ENCODE measurements at regions not wholly inside any gene's neighbourhood (a gene's known extent, or its start where the extent isn't known, plus 50 kb on each side); places are given as distances from the start of the nearest gene placed in this dataset.

- DNase-seq = no peak
Observed at GRCh38 chr4:104811727-104812126, 317.0 kb upstream of the CXXC4 start.

GRCh38 chr4:104815665-104816064 lies 321.0 kb upstream of the CXXC4 start:
- DNase-seq = no peak

DNA sequence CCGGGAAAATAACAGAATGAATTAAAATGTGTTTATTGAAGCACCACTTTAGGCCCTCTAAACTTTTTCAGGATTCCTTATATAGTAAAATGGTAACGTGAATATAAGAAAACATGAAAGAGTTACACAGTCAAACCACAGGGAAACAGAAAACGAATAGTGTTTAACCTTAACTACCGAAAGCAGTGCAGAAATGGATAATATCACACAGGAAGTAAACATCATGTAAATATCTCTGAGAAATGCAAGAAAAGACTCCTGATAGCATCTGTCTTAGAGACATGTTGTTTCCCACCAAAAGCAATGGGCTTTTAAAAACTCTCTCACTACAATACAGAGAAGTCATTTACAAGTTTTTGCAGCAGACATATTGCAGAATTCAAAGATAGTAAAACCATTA lies 323.9 kb upstream of the CXXC4 start:
- DNase-seq = no peak

DNA sequence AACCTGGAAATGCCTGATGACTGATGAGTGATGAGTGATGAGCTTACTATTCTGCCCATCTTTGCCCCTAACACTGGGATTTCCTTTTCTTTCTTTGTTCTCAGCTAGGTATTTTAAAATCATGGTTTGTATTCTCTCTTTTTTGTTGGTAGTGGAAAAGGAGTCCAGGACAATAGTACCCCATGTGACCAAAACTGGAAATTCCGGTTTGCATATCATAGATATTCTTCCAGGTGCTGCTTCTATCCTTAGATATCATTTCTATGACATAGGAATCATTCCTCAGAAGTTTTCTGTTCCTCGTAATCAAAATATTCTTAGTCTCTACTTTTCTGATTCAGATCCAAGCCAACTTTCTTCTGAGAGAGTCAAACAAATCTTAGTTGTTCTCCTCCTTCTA lies 320.5 kb upstream of the TET2 start:
- no peak for DNase-seq

DNA sequence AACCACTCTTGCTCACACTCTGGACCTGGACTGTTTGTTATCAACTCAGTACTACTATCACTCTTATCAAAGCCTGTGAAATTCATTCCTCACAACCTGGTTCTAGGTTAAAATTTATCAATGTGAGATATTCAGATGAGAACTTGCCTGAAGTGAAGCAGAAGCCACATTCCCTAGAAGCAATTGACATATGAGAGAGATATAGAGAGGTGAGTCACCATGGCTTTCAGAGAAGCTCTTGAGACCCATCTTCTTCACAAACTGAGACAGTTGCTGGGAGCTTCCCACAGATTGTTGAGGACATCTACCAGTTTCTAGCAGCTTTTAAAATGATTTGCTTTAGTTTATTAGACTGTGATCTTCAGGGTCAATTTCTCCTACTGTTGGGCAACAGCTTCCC lies 316.9 kb upstream of the TET2 start:
- DNase-seq = no peak

GRCh38 chr4:104848597-104849225 lies 298.0 kb upstream of the TET2 start:
- DNase-seq = no peak

DNA sequence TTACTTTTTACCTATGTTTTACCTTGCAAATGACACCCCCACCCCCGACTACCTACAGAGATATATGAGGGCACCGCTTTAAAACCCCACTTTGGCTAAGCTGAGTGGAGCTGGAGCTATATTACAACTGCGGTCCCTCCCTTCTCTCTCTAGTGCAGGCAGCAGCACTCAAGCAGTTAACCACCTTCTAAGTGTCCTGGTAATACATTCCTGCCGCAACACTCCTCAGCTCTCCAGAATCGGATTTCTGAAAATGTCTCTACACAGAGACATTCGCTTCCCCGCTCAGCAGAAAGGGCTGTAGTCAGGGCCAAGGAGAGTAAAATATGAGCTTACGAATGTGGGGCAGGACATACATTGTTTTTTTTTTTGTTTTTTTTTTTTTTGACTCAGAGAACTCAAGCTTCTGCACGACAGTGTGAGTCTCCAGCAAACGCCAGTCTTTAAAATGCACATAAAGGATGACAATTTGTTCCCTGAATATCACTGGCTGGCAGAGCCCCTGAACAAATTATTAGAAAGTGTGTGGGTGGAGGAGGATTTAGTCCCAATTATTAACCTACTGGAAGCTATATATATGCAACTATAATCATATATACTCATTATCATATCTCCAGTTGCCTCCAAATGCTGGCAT lies 287.0 kb upstream of the TET2 start:
- DNase-seq = no peak

GRCh38 chr4:104860238-104861123 lies 286.2 kb upstream of the TET2 start:
- DNase-seq = peak; percentile 44 to 66

DNA sequence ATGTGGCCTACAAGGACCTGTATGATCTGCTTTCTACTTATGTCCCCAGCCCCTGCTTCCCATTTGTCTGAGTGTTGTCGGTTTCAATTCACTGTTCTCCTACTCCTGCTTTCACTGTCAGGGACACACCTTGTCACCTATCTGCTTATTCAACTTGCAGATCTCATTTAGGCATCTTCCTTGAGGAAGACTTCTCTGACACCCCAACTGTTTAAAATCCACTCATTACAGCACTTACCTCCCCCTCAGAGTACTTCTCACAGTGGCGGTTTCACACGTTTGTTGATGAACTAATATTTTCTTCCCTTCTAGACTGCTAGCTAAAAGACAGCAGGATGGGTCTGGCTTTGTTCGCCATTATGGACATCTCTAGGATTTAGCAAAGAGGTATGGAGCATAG lies 279.9 kb upstream of the TET2 start:
- no peak for DNase-seq

- no peak for DNase-seq
Observed at GRCh38 chr4:104868533-104868932, 278.1 kb upstream of the TET2 start.

DNA sequence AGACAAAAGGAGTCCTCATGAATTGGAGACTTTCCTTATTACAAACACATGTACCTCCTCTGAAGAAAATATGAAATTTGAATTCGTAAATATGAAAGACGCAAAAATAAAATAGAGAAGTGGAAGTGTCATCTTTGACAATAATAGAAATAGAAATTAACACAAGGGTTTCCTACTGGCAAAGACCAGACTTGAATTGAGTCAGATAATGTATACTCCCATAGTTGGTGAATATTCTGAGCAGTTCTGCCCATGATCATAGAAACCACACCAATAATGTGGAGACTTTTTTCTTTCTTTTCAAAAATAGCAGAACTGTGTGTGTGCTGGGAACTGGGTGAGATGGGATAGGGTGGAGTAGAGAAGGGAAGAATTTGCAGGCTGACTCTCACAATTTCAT lies 277.7 kb upstream of the TET2 start:
- no peak for DNase-seq

- DNase-seq = no peak
Observed at GRCh38 chr4:104869831-104870230, 276.8 kb upstream of the TET2 start.

DNA sequence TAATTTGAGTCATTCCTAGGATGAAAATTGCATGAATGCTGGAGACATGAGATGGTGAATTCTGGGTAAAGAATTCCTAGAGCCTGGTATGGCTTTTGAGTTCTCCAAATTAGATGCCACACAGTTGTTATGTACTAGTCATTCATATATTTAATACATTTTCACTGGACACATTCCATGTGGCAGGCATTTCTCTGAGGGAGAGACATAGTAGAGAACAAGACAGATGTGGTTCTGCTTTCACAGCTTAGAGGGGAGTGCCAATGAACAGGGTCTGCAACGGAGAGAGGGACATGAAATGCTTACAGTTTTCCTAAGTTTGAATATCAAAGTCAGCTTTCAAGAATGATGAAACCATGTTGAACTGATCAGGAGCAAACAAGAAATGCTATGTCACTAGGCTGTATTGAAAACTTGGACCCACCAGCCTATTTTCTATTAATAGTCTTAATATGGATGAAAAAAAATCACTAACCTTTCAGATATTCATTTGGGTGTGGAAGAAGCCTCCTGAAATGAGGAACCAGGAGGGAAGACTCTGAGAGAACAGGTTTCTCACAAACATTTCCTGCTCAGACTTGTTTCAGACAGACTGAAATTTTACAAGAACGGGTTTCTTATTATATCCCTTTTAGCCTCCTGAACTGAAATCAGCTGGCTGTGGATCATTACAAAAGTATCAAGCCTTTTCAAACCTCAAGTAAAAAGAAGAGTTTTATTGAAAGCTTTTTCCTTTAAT lies 276.0 kb upstream of the TET2 start:
- no peak for DNase-seq

DNA sequence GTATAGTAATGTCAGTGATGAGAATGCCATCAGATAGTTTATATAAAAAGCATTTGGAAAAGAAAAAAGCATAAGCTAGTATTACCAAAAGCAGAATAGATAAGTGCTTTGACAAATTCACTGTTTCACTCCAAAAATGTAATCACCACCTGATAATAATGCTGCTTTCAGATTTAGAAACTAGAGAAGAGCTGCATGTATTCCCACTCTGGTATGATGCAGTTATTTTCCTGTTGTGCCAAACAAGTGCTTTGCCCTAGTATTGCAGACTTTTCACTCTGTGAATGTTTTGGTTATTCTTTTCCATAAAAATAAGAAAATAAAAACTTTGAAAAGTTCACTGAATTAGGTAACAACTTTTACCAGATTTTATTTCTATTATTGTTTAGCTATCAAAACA lies 267.7 kb upstream of the TET2 start:
- no peak for DNase-seq

- DNase-seq = no peak
Observed at GRCh38 chr4:104879367-104879766, 267.3 kb upstream of the TET2 start.

GRCh38 chr4:104879854-104880253 lies 266.8 kb upstream of the TET2 start:
- DNase-seq = no peak

DNA sequence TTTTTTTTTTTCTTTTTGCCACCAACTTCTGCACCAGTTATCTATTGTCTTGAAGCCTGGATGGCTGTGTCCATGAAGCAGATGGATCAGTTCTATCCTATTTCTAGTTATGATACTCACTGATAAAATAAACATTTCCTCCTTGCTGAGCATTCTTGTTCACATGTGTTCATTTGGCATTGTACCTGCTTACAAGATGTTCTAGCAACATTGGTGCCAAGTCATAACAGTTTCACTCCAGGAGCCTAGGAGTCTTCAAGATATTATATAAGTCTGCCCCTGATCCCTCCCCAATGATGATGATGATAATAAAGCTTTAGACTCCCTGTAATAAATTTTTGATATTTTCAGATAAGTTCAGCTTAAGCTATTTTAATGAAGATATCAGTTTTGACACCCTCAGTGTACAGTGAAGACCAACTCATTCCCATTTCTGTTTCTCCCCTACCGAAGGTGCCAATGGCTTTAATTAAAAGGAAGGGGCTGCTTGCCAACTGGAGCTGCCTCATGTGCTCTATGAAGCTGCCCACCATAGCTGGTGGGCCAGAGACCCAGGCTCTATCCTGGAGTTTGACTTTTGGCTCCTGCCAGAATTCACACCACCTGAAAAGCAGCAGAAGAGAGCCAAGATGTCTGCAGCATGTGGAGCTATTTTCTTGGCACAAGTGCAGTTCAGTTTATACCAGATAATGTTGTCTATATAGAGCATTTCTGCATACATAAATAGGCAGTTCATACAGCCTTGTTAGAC lies 265.4 kb upstream of the TET2 start:
- DNase-seq = no peak

- DNase-seq = no peak
Observed at GRCh38 chr4:104890598-104891275, 255.9 kb upstream of the TET2 start.

DNA sequence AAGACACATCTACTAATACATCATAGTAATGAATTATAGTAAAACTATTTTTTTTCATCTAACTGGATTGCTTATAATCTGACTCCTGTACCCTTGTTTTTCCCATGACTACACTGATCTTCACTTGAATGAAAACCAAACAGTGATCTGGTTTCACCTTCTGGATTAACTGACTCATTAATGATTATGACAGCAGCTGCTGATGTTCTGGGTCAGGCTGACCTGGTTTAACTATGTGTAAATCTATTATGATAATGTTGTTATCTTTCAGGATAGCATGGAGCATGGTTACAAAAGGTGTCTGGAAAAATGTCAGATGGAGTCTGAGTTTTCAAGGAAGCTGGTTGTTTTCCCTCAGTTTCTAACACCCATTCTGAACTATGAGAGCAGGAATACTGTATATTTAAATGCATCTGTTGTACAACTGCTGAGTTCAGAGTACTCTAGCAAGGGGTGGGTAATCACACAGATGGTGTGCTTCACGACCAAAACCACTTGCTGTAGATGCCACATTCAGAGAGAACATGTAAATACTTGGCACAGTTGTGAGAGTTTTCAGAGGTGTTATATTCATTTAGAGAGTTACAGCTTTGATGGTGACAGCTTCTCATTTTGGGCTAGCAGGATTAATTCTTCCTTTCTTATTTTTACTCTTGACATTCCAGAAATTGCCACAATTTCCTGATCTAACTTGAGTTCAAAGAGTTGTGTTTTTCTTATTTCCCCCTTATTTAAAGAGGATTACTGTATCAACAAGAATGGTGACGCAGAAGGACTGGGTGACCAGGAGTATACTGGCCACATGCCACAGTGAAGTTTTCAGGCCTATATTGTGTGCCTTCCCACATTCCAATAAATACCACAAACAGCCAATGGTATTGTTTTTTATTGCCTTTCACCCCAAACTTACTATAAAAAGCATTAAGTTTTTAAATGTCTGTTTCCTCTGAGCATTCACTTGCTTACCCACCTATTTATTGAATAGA lies 249.7 kb upstream of the TET2 start:
- DNase-seq = peak in 1 of 2 donors; percentile 2

GRCh38 chr4:104899863-104900262 lies 246.8 kb upstream of the TET2 start:
- DNase-seq = no peak

DNA sequence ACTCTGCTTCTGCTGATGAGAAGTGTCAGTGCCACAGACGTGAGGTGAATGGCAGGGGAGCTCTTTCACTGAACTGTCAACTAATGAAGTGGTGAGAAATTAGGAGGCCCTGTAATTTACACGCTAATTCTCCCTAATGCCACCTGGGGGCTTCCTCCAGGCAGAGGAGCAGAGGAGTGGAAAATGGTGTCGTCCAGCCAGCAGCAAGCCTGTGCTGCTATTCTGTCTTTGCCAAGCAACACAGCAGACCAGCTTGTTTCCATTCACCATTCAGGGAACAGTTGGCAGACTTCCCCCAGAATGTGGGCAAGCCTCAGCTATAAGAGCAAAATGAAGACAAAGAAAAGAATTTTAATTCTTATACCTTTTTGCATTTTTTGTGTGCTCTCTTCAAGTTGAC lies 245.2 kb upstream of the TET2 start:
- DNase-seq = no peak

All from CD4-positive, alpha-beta T cell treated with Interleukin-4 for 1 hour (primary cell).